ENCODE measurements at regions not wholly inside any gene's neighbourhood (a gene's known extent, or its start where the extent isn't known, plus 50 kb on each side); places are given as distances from the start of the nearest gene placed in this dataset.

DNA sequence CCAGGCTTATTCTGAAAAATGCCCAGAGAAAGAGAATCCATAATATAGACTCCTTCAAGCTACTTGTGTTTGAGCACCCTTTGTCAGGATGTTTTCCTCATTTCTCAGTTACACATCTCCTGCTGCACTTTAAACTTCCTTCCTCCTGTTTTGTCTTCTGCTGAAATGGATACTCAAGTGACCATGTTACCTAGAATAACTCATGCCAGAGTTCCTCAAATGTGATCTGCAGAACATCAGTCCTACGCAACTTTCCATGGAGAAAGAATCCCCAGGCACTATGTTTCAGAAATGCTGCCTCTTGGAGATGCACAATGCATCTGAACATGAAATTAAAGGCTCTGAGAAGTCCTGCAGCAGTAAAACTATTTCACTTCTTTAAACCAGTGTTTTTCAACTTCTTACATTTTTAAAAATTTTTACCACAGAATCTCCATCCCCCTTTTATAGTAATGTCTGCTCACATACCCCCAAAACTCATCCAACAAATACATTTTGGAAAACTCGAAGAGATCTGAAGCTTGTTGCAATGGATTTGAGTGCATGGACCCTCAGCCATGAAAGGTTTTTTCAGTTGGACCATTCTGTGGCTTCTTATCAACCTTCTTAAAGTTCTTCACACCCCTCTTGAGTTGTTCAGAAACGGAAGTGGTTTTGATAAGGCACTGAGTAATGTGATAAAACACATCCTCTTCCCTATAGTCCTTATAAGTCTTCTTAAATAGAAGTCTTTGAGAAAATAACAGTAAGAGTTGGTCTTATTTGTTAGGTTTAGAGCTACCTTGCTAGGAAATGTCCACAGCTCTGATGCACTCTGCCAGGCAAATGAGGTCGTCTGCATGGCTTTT is 84.5 kb upstream of the KCNA1 start:
- no peak for TF ChIP-seq POLR2A (IDR thresholded peaks at IDR 0.05)
- TF ChIP-seq, protein P1, sequence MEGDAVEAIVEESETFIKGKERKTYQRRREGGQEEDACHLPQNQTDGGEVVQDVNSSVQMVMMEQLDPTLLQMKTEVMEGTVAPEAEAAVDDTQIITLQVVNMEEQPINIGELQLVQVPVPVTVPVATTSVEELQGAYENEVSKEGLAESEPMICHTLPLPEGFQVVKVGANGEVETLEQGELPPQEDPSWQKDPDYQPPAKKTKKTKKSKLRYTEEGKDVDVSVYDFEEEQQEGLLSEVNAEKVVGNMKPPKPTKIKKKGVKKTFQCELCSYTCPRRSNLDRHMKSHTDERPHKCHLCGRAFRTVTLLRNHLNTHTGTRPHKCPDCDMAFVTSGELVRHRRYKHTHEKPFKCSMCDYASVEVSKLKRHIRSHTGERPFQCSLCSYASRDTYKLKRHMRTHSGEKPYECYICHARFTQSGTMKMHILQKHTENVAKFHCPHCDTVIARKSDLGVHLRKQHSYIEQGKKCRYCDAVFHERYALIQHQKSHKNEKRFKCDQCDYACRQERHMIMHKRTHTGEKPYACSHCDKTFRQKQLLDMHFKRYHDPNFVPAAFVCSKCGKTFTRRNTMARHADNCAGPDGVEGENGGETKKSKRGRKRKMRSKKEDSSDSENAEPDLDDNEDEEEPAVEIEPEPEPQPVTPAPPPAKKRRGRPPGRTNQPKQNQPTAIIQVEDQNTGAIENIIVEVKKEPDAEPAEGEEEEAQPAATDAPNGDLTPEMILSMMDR (IDR thresholded peaks at IDR 0.05): no peak
